ENCODE measurements at regions not wholly inside any gene's neighbourhood (a gene's known extent, or its start where the extent isn't known, plus 50 kb on each side); places are given as distances from the start of the nearest gene placed in this dataset.

DNA sequence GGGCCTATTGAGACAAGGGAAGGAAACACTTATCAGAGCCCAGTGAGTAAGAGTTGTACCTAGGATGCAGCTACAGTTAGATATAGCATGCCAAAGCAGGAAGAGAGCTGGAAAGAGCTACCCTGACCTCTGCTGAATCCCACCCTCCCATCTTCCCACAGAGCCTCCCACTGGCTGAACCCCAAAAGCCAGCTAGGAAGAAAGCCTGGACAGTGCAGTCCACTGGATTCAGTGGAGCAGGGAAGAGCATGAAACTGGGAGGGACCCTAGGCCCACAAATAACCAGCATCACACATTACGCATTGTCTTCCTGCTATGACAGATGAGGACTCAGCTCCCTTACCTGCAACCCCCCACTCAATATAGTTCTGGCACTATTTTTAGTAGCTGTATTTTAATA, 81.5 kb upstream of the AKAP13 start:
- no peak for TF ChIP-seq POLR2AphosphoS5 (IDR thresholded peaks at IDR 0.05; ENCODE audit: low read depth, low read length)
- no peak for TF ChIP-seq SIN3A (IDR thresholded peaks at IDR 0.05; ENCODE audit: borderline replicate concordance, insufficient read depth, low read length)
- no peak for TF ChIP-seq TAF1 (IDR thresholded peaks at IDR 0.05; ENCODE audit: borderline replicate concordance, insufficient read depth, low read length)
- TF ChIP-seq REST (IDR thresholded peaks at IDR 0.05; ENCODE audit: insufficient read depth in 1 of 2, low read depth in 2 of 2, low read length in 2 of 2), result no peak
- TF ChIP-seq FOXP2 (optimal IDR thresholded peaks at IDR 0.05; ENCODE audit: borderline replicate concordance, extremely low read depth, extremely low read length, insufficient read depth), result no peak

- TF ChIP-seq REST (IDR thresholded peaks at IDR 0.05; ENCODE audit: insufficient read depth in 1 of 2, low read depth in 2 of 2, low read length in 2 of 2), result no peak
- no peak for TF ChIP-seq TAF1 (IDR thresholded peaks at IDR 0.05; ENCODE audit: borderline replicate concordance, insufficient read depth, low read length)
- TF ChIP-seq SIN3A (IDR thresholded peaks at IDR 0.05; ENCODE audit: borderline replicate concordance, insufficient read depth, low read length), result no peak
- no peak for TF ChIP-seq FOXP2 (optimal IDR thresholded peaks at IDR 0.05; ENCODE audit: borderline replicate concordance, extremely low read depth, extremely low read length, insufficient read depth)
- no peak for TF ChIP-seq POLR2AphosphoS5 (IDR thresholded peaks at IDR 0.05; ENCODE audit: low read depth, low read length)
Observed at GRCh38 chr15:85302271-85302670, 78.1 kb upstream of the AKAP13 start.

- TF ChIP-seq FOXP2 (optimal IDR thresholded peaks at IDR 0.05; ENCODE audit: borderline replicate concordance, extremely low read depth, extremely low read length, insufficient read depth) (no peak), TAF1 (IDR thresholded peaks at IDR 0.05; ENCODE audit: borderline replicate concordance, insufficient read depth, low read length) (no peak), SIN3A (IDR thresholded peaks at IDR 0.05; ENCODE audit: borderline replicate concordance, insufficient read depth, low read length) (no peak), REST (IDR thresholded peaks at IDR 0.05; ENCODE audit: insufficient read depth in 1 of 2, low read depth in 2 of 2, low read length in 2 of 2) (no peak), POLR2AphosphoS5 (IDR thresholded peaks at IDR 0.05; ENCODE audit: low read depth, low read length) (no peak)
Observed at GRCh38 chr15:85305050-85305449, 75.4 kb upstream of the AKAP13 start.

DNA sequence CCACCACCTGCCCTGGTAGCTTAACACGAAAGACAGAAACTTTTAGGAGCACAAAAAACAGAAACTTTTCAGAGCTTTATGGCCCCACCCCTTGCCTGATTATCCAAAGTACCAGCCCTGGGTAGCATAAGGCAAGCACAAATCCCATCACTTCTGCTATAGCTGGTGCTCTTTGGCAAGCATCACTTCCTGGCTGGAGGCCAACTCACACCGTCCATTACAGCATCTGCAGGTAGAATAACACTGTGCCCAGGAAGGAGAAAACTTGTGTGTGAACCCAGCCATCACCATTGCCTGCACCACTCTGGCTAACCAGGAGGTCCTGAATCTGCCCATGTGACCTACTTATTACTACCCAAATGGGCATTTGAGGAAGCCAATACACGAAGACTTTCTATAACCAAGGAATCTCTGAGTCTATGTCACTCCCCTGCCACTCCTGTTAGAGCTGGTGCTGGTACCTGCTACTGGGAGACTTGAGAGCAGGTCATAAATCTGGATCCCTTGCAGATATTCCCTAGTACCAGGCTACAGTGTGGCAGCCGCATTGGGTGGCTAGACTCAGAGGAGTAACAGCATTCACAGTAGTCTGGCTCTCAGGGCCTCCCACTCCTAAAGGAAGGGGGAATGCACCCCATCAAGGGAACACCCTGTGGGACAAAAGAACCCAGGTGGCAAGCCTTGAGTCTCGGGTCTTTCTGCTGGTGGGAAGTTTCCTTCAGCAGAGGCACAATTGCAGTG, 73.3 kb upstream of the AKAP13 start:
- TF ChIP-seq FOXP2 (optimal IDR thresholded peaks at IDR 0.05; ENCODE audit: borderline replicate concordance, extremely low read depth, extremely low read length, insufficient read depth), result no peak
- no peak for TF ChIP-seq POLR2AphosphoS5 (IDR thresholded peaks at IDR 0.05; ENCODE audit: low read depth, low read length)
- TF ChIP-seq REST (IDR thresholded peaks at IDR 0.05; ENCODE audit: insufficient read depth in 1 of 2, low read depth in 2 of 2, low read length in 2 of 2), result no peak
- no peak for TF ChIP-seq TAF1 (IDR thresholded peaks at IDR 0.05; ENCODE audit: borderline replicate concordance, insufficient read depth, low read length)
- TF ChIP-seq SIN3A (IDR thresholded peaks at IDR 0.05; ENCODE audit: borderline replicate concordance, insufficient read depth, low read length), result no peak

Measured in PFSK-1 (cell line).